ENCODE measurements at regions not wholly inside any gene's neighbourhood (a gene's known extent, or its start where the extent isn't known, plus 50 kb on each side); places are given as distances from the start of the nearest gene placed in this dataset.

- TF ChIP-seq, protein P1, sequence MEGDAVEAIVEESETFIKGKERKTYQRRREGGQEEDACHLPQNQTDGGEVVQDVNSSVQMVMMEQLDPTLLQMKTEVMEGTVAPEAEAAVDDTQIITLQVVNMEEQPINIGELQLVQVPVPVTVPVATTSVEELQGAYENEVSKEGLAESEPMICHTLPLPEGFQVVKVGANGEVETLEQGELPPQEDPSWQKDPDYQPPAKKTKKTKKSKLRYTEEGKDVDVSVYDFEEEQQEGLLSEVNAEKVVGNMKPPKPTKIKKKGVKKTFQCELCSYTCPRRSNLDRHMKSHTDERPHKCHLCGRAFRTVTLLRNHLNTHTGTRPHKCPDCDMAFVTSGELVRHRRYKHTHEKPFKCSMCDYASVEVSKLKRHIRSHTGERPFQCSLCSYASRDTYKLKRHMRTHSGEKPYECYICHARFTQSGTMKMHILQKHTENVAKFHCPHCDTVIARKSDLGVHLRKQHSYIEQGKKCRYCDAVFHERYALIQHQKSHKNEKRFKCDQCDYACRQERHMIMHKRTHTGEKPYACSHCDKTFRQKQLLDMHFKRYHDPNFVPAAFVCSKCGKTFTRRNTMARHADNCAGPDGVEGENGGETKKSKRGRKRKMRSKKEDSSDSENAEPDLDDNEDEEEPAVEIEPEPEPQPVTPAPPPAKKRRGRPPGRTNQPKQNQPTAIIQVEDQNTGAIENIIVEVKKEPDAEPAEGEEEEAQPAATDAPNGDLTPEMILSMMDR (conservative IDR thresholded peaks at IDR 0.05; ENCODE audit: low read depth, low read length) = no peak
- no peak for TF ChIP-seq EZH2 (IDR thresholded peaks at IDR 0.05; ENCODE audit: low read length, unreplicated experiment)
Measured at GRCh38 chr13:42420304-42420703, 148.4 kb downstream of the AKAP11 start.
